ENCODE measurements at regions not wholly inside any gene's neighbourhood (a gene's known extent, or its start where the extent isn't known, plus 50 kb on each side); places are given as distances from the start of the nearest gene placed in this dataset.
"Not testable (repeated sequence)": the region's sequence is repeated elsewhere in the genome, so short reads cannot be mapped to it uniquely, and the experiment has no call there.

DNA sequence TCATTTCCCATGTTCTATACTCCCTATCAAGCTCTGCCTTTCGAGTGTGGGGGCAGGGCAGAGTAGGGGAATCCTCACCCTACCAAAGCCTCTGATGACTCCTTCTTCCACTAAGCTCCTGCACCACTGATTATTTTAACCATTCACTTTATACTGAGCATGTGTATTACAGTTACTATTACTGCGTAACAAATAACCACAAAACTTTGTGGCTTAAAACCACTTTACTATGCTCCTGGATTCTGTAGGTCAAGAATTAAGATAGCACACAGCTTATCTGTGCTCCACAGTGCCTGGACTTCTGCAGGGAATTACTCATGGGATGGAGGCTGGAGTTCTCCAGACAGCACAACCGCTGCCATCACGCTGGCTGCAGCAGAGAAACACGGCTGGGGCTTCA lies 117.4 kb upstream of the DNAJC10 start:
- no peak for DNase-seq

DNA sequence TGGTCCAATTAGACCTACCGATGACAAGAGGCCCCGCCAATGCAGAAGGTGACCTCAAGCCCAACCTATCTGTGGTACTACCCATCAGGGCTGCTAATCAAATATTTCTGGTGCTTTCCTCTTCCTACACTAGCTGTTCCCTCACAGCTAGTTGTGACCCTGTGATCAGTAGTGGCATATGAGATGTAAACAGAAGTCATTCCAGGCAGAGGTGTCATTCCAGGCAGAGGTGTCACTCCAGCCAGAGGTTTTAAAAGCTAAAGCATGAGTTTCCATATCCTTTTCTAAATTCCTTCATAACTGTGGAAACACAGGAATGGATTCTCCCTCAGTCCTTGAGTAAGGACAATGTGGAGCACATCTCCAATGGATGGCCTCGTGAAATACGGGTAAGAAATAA lies 110.9 kb upstream of the DNAJC10 start:
- no peak for DNase-seq

DNA sequence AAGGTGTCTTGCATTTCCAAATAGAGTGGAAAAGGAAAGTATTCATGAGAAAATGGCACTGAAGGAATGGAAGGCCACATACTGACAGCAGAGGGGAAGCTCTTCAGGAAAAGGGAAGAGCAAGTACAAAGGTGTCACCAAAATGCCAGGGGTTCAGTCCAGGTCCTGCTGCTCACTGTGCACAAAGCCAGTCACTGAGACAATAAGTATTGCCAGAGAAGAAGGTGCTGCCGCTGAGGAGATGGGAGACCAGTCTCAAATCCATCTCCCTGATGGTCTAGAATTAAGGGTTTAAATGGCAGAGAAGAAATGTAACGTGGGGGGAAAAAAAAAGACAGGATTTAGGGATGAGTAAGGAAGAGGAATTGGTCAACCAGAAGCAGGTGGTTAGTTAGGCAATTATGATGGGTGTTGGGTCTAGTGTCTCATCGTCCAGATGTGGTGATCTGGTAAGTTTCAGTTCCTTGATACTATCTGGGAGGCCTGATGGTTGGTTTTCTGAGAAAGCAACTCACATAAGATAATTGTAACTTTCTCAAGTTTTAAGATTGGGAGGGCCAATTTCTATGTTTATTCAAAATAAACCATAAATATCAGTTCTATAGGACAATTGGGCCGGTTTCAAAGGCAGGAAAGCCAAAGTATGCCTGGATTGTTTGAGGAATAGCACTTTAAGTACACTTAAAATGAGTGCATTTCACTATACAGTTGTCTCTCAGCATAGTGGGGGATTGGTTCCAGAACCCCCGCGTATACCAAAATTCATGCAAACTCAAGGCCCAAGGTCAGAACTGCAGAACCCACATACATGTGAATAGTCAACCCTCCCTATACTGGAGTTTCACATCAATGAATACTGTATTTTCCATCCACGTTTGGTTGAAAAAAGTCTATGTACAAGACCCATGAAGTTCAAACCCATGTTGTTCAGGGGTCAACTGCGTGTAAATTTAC lies 109.1 kb upstream of the DNAJC10 start:
- DNase-seq = no peak

DNA sequence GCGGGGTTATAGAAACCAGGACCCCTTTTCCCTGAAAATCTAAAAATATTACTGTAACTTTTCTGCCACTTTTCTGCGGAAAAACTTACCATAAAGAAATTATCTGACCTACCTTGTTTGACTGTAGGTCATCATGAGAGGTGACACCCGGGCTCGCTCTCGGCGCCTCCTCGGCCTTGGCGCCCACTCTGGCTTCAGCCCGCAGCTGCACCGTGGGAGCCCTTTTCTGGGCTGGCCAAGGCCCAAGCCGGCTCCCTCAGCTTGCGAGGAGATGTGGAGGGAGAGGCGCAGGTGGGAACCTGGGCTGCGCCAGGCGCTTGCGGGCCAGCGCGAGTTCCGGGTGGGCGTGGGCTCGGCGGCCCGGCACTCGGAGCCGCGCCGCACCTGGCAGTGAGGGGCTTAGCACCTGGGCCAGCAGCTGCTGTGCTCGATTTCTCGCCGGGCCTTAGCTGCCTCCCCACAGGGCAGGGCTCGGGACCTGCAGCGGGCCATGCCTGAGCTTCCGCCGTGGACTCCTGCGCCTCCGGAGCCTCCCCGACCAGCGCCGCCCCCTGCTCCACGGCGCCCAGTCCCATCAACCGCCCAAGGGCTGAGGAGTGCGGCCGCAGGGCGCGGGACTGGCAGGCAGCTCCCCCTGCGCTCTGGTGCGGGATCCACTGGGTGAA lies 107.7 kb upstream of the DNAJC10 start:
- no peak for DNase-seq

DNA sequence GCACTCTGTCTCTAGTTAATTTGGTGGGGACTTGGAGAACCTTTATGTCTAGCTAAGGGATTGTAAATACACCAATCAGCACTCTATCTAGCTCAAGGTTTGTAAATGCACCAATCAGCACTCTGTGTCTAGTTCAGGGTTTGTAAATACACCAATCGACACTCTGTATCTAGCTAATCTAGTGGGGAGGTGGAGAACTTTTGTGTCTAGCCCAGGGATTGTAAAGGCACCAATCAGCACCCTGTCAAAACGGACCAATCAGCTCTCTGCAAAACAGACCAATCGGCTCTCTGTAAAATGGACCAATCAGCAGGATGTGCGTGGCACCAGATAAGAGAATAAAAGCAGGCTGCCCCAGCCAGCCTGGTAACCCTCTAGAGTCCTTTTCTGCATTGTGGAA lies 107.1 kb upstream of the DNAJC10 start:
- not testable (repeated sequence) for DNase-seq

DNA sequence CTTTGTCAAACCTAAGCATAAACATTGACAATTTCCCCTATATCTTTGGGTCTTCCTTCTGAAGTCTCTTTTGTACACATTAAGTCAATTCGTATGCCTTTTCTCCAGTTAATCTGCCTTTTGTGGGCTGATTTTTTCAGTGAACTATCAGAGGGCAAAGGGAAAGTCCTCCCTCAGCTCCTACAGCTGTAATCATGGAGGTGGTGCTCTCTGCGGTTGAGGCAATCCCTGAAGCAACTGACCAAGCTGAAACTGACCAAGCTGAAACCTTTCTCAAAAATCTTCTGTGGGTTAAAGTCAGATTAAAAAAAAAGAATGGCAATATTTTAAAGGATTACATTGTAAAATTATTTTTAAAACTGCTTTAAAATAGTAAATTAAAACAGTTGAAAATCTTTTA lies 105.8 kb upstream of the DNAJC10 start:
- no peak for DNase-seq

DNA sequence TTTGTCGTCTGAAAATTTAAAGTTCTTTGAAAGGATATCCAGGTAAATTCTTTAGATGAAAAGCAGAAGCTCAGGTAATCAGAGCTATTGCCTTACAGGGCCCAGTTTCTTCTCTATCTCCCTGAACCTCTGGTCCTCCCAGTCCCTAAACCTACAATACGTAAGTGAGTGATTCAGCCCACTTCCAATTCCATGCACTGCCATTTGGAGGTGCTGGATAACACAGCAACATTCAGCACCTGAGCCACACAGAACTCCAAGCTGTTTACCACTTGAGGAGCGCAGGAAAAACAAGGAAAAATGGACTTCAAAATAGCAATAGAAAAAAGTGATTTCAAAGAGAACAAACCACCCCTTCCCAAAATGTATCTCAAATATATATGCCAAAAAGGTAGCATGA lies 105.0 kb upstream of the DNAJC10 start:
- no peak for DNase-seq

DNA sequence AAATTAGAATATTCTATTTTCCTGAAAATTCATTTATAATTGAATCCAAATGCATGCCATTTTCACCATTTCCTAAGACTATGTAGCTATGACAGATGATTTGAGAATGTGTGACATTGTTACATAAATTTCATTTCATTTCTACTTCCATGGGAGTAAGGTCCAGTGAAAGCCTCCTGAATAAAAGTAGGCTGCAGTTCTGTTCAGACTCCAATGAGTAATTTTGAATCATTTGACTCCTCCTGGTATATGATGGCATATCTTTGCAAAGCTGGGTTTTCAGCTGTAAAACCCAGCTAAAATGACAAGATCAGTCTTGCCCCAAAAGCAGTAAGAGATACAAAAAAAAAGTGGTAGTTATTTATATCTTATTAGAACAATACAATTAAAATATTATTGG lies 101.0 kb upstream of the DNAJC10 start:
- no peak for DNase-seq

DNA sequence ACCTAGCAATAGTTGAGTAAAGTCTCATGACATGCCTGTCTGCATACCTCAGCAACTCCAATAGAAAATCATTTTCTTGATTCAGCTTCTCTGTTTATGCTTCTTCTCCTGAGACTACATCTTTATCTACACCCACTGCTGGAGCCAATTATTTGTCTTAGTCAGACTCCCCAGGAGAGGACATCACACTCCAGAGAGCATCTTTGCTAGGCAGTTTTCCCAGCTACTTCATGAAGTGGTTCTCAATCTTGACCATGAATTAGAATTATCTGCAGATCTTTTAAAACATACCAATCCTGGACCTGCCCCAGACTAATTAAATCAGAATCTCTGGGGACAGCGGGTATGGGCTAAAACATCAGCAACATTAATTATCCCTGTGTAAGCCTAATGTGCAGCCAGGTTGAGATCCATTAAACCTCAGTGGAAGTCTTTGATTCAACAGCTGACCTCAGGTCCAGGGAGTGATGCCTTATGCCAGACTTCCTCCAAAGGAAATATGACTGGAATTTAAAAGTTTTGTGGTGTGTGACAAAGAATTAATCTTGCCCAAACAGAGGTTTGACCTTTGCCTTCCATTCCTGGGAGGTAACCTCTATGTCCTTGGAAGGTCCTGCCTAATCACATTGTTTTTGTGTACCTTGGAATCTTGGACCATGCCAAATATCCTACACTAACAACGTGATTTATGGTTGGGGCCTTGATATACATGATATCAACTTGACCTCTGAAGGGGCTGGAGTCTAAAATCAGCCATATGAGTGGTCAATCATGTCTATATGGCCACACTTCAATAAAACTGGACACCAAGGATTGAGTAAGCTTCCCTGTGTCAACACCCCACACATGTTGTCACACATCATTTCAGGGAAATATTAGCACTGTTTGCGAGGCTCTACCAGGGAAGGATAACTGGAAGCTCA lies 99.3 kb upstream of the DNAJC10 start:
- no peak for DNase-seq

DNA sequence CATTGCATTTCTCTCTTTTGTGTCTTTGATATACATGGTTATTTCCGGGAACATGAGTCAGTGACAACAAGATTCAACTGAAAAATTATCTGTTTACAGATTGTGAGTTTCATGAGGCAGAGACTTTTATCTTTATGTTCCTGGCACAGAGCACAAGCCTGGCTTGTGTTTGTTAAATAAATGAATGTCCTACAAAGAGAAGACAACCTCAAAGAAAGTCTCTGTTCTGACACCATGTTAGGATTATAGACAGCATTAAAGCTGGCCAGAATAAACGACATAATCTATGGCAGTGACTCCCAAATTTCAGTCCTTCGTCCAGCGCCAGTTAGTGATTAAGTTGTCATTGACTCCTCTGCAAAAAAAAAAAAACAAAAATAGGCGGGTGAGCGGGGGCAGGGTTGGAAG lies 97.4 kb upstream of the DNAJC10 start:
- no peak for DNase-seq

DNA sequence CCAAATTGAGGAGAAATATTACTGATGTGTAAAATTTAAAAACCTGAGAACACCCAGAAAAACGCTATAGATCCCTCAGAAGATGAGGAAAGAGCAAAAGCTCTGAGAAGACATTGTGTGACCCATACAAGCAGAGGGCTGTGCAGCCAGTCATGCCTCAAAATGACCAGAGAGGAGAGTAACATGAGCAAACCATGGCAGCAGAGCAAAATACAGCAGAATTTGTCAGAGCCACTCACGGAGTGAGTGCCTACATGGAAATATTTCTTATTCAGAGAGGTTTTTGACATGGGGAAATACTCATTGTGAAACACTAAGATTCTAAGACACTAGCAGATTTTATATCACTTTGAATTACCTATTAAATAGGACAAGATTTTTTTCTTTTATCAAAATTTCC lies 96.8 kb upstream of the DNAJC10 start:
- DNase-seq = no peak

DNA sequence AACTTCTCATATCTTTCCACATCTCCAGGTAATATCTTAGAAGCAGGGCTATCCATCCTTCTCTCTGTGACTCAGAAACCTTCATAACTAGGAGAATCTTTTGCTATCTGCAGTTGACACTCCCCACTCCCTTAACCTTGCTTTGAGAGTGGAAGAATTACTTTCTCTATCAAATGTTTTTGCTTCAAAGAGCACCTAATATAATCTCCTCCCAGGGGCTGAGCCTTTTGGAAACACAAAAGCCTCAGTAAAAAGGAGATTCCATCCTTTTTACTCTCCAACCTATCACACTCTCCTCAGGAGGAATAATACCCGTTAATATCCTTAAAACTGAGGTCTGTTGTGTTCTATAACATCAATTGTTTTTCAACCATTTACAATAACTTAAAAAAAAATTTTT lies 94.9 kb upstream of the DNAJC10 start:
- DNase-seq = no peak

DNA sequence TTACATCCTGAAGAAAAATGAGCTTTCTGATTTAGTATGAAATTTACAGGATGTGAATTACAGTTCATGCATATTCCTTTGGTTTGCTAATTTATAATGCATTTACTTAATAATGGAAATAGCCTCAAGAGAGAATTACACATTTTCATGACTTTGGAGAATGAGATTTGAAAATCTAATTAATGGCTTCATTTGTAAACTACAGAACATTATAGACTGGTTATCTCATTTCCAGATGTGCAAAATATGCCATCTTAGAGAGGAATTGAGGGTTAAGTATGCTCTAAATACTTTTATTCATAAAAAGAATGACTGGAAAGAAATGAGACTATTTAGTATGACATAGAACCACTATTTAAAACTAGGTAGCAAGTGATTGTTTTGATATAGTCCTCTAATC lies 94.2 kb upstream of the DNAJC10 start:
- DNase-seq = no peak

DNA sequence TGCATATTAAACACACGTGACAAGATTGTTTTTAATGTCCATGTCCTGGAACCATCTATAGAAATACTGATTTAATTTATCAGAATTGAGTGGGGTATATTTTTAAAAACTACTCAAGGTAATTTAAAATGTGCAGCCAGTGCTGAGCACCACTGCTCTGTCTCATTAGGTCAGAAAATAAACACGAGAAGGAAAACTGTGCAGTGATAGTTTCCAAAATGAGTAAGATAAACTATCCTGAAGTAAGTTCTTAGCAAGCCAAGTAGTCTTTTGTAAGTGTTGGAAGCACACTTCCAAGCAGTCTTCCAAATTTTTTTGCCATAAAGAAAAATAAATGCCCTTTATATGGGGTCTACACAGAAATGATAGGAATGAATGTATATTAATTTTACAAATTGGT lies 93.8 kb upstream of the DNAJC10 start:
- DNase-seq = no peak

DNA sequence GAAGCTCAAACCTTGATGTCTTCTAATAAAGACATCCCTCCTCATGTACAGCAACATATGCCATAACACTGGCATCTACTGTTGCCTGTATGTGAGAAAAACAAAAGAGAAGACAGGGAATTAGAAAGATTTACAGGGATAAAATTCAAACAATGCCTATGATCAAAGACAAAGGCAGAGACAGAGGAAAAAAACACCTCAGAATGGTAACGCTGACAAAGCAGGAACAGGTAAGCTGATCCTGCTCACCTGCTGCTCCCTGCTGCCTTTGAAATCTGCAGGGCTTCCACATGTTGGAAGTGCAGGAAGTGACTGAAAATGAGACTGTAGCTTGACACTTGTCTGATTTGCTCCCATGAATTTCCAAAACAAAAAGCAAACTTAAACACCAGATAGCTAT lies 90.2 kb upstream of the DNAJC10 start:
- peak; percentile 30 to 31 for DNase-seq

DNA sequence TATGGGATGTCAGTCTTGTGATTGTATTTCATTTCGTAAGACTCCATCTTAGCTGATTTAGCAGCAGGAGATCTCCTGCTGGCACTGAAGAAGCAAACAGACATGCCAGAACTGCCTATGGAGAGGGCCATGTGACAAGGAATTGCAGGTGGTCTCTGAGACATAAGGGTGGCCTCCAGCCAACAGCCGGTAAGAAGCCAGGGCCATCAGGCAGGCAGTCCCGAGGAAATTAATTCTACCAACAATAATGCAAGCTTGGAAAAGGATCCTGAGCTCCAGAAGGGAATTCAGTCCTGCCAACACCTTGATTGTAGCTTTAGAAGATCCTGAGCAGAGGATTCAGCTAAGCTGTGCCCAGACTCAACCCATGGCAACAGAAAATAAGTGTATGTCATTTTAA lies 87.1 kb upstream of the DNAJC10 start:
- DNase-seq = no peak

DNA sequence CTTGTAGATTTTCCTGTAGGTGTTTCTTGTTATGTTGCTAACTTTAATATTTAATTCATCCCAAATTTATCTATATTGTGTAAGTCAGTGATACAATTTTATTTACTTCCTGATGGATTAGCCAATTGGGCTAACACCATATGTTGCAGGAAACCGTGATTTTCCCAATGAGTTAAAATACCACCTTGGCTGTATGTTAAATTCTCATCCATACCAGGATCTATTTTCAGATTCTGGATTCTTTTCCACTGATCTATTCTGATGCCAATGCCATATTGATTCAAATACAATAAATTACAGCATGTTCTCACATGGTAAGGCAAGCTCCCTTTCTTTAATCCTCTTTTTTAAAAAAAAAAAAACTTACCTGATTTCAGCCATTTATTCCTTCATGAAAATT lies 85.8 kb upstream of the DNAJC10 start:
- DNase-seq = no peak

DNA sequence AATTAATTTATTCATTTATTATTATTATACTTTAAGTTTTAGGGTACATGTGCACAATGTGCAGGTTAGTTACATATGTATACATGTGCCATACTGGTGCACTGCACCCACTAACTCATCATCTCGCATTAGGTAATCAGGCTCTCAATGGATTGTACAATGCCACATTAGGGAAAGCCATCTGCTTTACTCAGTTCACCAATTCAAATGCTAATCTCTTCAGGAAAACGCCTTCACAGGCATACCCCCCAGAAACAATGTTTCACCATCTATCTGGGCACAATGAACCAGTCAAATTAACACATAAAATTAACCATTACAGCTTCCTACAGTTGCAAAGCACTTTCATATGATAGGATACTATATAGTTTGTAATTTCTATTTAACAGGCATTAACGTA lies 84.8 kb upstream of the DNAJC10 start:
- DNase-seq = no peak

DNA sequence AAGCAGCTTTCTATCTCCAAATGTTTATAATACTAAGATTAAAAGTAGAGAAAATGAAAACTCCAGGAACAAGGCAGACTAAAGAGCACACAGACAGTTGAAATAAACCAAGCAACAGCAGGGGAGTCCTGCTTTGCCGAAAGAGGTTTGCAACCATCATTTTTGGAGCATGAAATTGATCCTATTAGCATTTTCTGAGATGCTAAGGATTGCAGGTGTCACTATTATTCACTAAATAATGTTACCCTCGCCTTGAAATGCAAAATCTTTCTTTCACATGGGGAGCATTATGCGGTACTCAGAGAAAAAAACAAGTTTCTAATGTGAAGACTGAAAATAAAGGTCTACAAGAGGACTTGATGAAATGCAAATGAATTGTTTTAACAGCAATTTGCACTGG lies 81.7 kb upstream of the DNAJC10 start:
- no peak for DNase-seq

DNA sequence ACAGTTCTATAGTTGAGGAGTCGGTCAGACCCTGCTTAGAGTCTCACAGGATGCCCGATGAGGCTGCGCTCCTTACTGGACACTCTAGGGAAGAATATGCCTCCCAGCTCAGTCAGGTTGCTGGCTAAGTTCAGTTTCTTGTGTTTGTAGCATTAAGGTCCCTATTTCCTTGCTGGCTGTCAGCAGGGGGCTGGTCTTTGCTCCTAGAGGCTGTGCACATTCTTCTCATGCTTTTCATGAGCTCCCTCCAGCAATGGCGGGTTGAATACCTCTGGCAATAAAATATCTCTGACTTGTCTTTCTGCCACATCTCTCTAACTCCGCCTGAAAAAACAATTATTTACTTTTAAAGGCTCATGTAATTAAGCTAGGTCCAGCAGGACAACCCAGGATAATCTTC lies 79.4 kb upstream of the DNAJC10 start:
- DNase-seq = no peak

DNA sequence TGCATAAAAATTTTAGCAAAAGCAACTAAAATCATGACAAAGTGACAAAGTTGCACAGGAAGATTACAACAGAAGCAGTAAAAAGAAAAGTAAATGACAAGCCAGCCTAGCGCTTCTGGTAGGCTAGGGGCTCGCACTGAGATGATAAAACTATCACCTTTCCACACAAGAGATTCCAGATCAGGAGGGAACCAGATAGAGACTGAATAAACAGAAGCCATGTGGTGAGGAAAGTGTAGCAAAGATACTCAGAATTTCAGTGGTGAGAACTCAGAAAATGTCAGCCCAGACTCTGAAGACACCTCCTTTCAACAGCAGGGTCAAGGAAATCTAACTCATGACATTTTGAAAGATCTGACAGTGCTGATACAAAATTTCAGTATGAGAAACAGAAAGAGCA lies 77.4 kb upstream of the DNAJC10 start:
- DNase-seq = no peak

DNA sequence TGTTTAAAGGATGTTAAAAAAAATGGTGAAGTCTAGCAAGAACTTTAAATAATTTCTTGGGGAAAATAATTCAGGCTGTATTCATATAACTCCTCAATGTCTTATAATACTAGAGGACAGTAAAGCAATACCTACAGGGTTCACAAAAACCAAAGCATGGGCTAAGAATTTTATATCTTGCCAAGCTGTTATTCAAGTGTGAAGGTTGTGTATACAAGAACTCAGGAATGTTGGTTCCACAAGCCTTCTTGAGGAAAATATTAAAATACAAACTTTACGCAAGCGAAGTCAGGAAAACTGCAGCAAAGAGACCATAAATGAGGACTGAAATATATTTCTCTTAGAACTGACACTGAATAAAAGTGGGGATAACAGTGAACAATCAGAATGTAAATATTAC lies 76.1 kb upstream of the DNAJC10 start:
- no peak for DNase-seq

DNA sequence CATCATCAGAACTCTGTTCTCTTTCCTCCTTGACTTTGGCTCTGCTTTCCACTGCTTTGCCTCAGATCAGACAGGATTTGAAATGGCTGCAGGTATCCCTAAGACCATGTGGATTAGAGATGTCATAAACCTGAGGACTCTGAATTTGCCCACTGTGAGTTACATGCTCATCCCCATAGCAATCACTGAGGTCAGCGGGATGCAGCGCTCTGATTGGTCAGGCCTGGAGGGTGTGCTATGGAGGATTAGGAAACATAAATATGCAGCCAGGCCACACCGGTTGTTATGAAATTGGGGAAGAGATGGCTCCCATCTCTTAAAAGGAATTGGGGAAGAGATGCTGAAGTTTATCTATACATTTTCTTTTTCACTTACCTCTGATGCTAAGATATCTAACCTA lies 73.7 kb upstream of the DNAJC10 start:
- DNase-seq = no peak

Measured in NCI-H187 (cell line).